ENCODE measurements at regions not wholly inside any gene's neighbourhood (a gene's known extent, or its start where the extent isn't known, plus 50 kb on each side); places are given as distances from the start of the nearest gene placed in this dataset.

DNA sequence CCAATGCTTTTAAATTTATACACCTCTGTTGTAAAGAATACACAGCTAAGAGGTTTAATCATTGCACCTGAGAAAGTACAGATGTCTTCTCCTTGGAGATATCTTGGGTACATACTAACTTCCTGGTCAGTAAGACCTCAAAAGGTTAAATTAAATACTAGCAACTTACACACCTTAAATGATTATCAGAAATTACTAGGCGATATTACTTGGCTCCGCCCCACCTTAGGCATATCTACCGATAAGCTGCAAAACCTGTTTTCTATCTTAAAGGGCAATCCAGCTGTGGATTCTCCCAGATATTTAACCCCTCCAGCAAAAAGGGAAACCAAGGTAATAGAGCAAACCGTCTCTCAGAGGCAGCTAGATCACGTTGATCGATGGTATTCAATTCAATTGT is 819.4 kb downstream of the FAM133A start:
- Histone ChIP-seq H3K27me3 (ENCODE audit: control insufficient read depth in 3 of 3, insufficient read depth in 3 of 3, low read length in 2 of 3) (peaks cover 0 to under 1% (median 0%) of the 10 kb centered on the region in 3 donors), H3K9me3 (ENCODE audit: control insufficient read depth in 4 of 4, insufficient read depth in 3 of 4, low read length in 3 of 4) (no peaks in the 10 kb centered on the region), H3K4me1 (ENCODE audit: control insufficient read depth in 5 of 5, insufficient read depth in 5 of 5, low read length in 5 of 5) (no peaks in the 10 kb centered on the region), H3K4me3 (no peak overlapping the region), H3K27ac (ENCODE audit: low read depth in 1 of 2, low read length in 1 of 2) (no peak overlapping the region), H3K9ac (ENCODE audit: insufficient read depth in 1 of 2, low read length in 2 of 2) (no peak overlapping the region), H3K36me3 (ENCODE audit: control insufficient read depth in 4 of 4, insufficient read depth in 4 of 4, low read length in 4 of 4) (no peaks in the 10 kb centered on the region)
- DNase-seq (no peak), ATAC-seq (ENCODE audit: insufficient read depth, low FRiP score) (no peak)
- no peak for TF ChIP-seq CTCF (IDR thresholded peaks at IDR 0.05; ENCODE audit: control extremely low read depth, extremely low read depth)
- 71 to 89% methylated on average over 6 of the region's 6 CpGs for WGBS, 2 donors

DNA sequence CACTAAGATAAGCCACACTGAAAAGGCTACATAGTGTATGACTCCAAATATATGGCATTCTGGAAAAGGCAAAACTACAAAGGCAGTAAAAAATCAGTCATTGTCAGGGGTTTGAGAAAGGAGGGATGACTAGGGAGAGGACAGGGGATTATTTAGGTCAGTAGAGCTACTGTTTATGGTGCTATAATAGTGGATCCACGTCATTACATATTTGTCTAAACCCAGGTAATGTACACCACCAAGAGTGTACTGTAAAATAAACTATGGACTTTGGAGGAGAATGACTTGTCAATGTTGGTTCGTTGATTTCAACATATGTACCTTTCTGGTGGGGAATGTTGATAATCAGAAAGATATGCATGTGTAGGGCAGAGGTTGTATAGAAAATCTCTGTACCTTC is 837.6 kb downstream of the FAM133A start:
- H3K9ac ChIP-seq (ENCODE audit: insufficient read depth in 1 of 2, low read length in 2 of 2), result no peak overlapping the region
- no peak for ATAC-seq (ENCODE audit: insufficient read depth, low FRiP score)
- H3K27ac ChIP-seq (ENCODE audit: low read depth in 1 of 2, low read length in 1 of 2), result no peak overlapping the region
- H3K4me1 ChIP-seq (ENCODE audit: control insufficient read depth in 5 of 5, insufficient read depth in 5 of 5, low read length in 5 of 5), result no peaks in the 10 kb centered on the region
- no peak for DNase-seq
- peaks cover 0 to 6% (median 2%) of the 10 kb centered on the region in 3 donors for H3K27me3 ChIP-seq (ENCODE audit: control insufficient read depth in 3 of 3, insufficient read depth in 3 of 3, low read length in 2 of 3)
- no peaks in the 10 kb centered on the region for H3K36me3 ChIP-seq (ENCODE audit: control insufficient read depth in 4 of 4, insufficient read depth in 4 of 4, low read length in 4 of 4)
- 29 to 53% methylated on average over 2 of the region's 2 CpGs for WGBS, 2 donors
- no peak overlapping the region for H3K4me3 ChIP-seq
- TF ChIP-seq CTCF (IDR thresholded peaks at IDR 0.05; ENCODE audit: control extremely low read depth, extremely low read depth), result no peak
- H3K9me3 ChIP-seq (ENCODE audit: control insufficient read depth in 4 of 4, insufficient read depth in 3 of 4, low read length in 3 of 4), result no peaks in the 10 kb centered on the region

DNA sequence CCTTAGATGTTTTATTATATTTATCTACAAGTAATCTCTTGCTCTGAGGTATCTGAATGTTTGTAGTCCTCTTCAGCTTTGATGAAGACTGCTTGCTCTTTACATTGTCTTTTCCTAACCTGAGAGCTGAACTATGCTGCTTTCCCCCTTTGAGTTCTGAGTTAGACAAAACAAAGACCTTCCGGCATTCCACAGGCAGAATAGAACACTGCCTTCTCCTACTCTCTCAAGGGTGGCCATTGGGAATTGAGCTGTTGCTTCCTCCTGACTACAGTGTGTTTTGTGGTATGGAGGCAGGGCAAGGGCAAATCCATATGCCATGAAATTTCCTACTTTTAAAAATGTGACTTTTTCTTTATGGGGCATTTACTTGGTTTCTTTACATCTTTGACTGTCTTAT is 841.0 kb downstream of the FAM133A start:
- Histone ChIP-seq H3K9ac (ENCODE audit: insufficient read depth in 1 of 2, low read length in 2 of 2) (no peak overlapping the region), H3K4me1 (ENCODE audit: control insufficient read depth in 5 of 5, insufficient read depth in 5 of 5, low read length in 5 of 5) (no peaks in the 10 kb centered on the region), H3K4me3 (no peak overlapping the region), H3K36me3 (ENCODE audit: control insufficient read depth in 4 of 4, insufficient read depth in 4 of 4, low read length in 4 of 4) (no peaks in the 10 kb centered on the region), H3K9me3 (ENCODE audit: control insufficient read depth in 4 of 4, insufficient read depth in 3 of 4, low read length in 3 of 4) (peaks cover 0 to 3% (median 0%) of the 10 kb centered on the region in 4 donors), H3K27ac (ENCODE audit: low read depth in 1 of 2, low read length in 1 of 2) (no peak overlapping the region), H3K27me3 (ENCODE audit: control insufficient read depth in 3 of 3, insufficient read depth in 3 of 3, low read length in 2 of 3) (peaks cover 0 to 3% (median 0%) of the 10 kb centered on the region in 3 donors)
- no peak for ATAC-seq (ENCODE audit: insufficient read depth, low FRiP score)
- TF ChIP-seq CTCF (IDR thresholded peaks at IDR 0.05; ENCODE audit: control extremely low read depth, extremely low read depth), result no peak
- WGBS, 2 donors, result 94 to 96% methylated on average over 1 of the region's 1 CpG
- DNase-seq, result no peak

- no peaks in the 10 kb centered on the region for H3K36me3 ChIP-seq (ENCODE audit: control insufficient read depth in 4 of 4, insufficient read depth in 4 of 4, low read length in 4 of 4)
- no peaks in the 10 kb centered on the region for H3K4me1 ChIP-seq (ENCODE audit: control insufficient read depth in 5 of 5, insufficient read depth in 5 of 5, low read length in 5 of 5)
- WGBS, 2 donors, result 67 to 83% methylated on average over 1 of the region's 1 CpG
- H3K9ac ChIP-seq (ENCODE audit: insufficient read depth in 1 of 2, low read length in 2 of 2), result no peak overlapping the region
- DNase-seq (no peak), ATAC-seq (ENCODE audit: insufficient read depth, low FRiP score) (no peak)
- H3K9me3 ChIP-seq (ENCODE audit: control insufficient read depth in 4 of 4, insufficient read depth in 3 of 4, low read length in 3 of 4), result peaks cover 0 to 8% (median 4%) of the 10 kb centered on the region in 4 donors
- no peak overlapping the region for H3K27ac ChIP-seq (ENCODE audit: low read depth in 1 of 2, low read length in 1 of 2)
- TF ChIP-seq CTCF (IDR thresholded peaks at IDR 0.05; ENCODE audit: control extremely low read depth, extremely low read depth), result no peak
- no peaks in the 10 kb centered on the region for H3K27me3 ChIP-seq (ENCODE audit: control insufficient read depth in 3 of 3, insufficient read depth in 3 of 3, low read length in 2 of 3)
- no peak overlapping the region for H3K4me3 ChIP-seq
These were observed 850.9 kb downstream of the FAM133A start for GRCh38 chrX:94524867-94525266.

Data from lung (tissue), 11 donors.